ENCODE measurements at regions not wholly inside any gene's neighbourhood (a gene's known extent, or its start where the extent isn't known, plus 50 kb on each side); places are given as distances from the start of the nearest gene placed in this dataset.

GRCh38 chr2:4884117-4884571 is 808.0 kb upstream of the SOX11 start:
- H3K4me1 ChIP-seq (ENCODE audit: control insufficient read depth, insufficient read depth, low read length, poor library complexity, severe bottlenecking) = no peaks in the 10 kb centered on the region
- no peak overlapping the region for H3K27ac Mint-ChIP-seq
- no peak overlapping the region for H3K4me3 Mint-ChIP-seq
- no peaks in the 10 kb centered on the region for H3K27me3 Mint-ChIP-seq
- peaks cover 2 to 3% of the 10 kb centered on the region in 2 experiments for H3K9me3 ChIP-seq (ENCODE audit: control insufficient read depth in 2 of 2, low read length in 2 of 2)
- no peak for DNase-seq
- no peaks in the 10 kb centered on the region for H3K36me3 ChIP-seq (ENCODE audit: control insufficient read depth, insufficient read depth, low read length)
- H3K9me3 Mint-ChIP-seq = peaks cover 0 to 14% (median 1%) of the 10 kb centered on the region in 7 donors
- no peak overlapping the region for H3K4me3 ChIP-seq (ENCODE audit: low read depth, low read length)
- no peaks in the 10 kb centered on the region for H3K27me3 ChIP-seq (ENCODE audit: control insufficient read depth, insufficient read depth, low read length)
- H3K36me3 Mint-ChIP-seq = no peaks in the 10 kb centered on the region
- ATAC-seq (ENCODE audit: low read depth in 2 of 2) = no peak
- H3K4me1 Mint-ChIP-seq = no peaks in the 10 kb centered on the region
- no peak overlapping the region for H3K27ac ChIP-seq (ENCODE audit: insufficient read depth, low read length, poor library complexity, severe bottlenecking)

GRCh38 chr2:4891394-4891793 is 800.8 kb upstream of the SOX11 start:
- no peak overlapping the region for H3K27ac ChIP-seq (ENCODE audit: insufficient read depth, low read length, poor library complexity, severe bottlenecking)
- no peaks in the 10 kb centered on the region for H3K36me3 Mint-ChIP-seq
- H3K4me3 ChIP-seq (ENCODE audit: low read depth, low read length) = no peak overlapping the region
- no peak for ATAC-seq (ENCODE audit: low read depth in 2 of 2)
- H3K4me1 ChIP-seq (ENCODE audit: control insufficient read depth, insufficient read depth, low read length, poor library complexity, severe bottlenecking) = no peaks in the 10 kb centered on the region
- DNase-seq = no peak
- no peak overlapping the region for H3K27ac Mint-ChIP-seq
- H3K9me3 Mint-ChIP-seq = peaks cover 2 to 13% (median 7%) of the 10 kb centered on the region in 7 donors
- no peaks in the 10 kb centered on the region for H3K27me3 ChIP-seq (ENCODE audit: control insufficient read depth, insufficient read depth, low read length)
- peaks cover 0 to 5% of the 10 kb centered on the region in 2 experiments for H3K9me3 ChIP-seq (ENCODE audit: control insufficient read depth in 2 of 2, low read length in 2 of 2)
- H3K4me3 Mint-ChIP-seq = no peak overlapping the region
- H3K4me1 Mint-ChIP-seq = no peaks in the 10 kb centered on the region
- no peaks in the 10 kb centered on the region for H3K36me3 ChIP-seq (ENCODE audit: control insufficient read depth, insufficient read depth, low read length)
- H3K27me3 Mint-ChIP-seq = no peaks in the 10 kb centered on the region

- no peaks in the 10 kb centered on the region for H3K36me3 ChIP-seq (ENCODE audit: control insufficient read depth, insufficient read depth, low read length)
- Mint-ChIP-seq H3K27ac (no peak overlapping the region), H3K4me3 (no peak overlapping the region), H3K9me3 (peaks cover 2 to 30% (median 11%) of the 10 kb centered on the region in 7 donors), H3K4me1 (no peaks in the 10 kb centered on the region), H3K27me3 (no peaks in the 10 kb centered on the region), H3K36me3 (no peaks in the 10 kb centered on the region)
- H3K27ac ChIP-seq (ENCODE audit: insufficient read depth, low read length, poor library complexity, severe bottlenecking) = no peak overlapping the region
- H3K4me1 ChIP-seq (ENCODE audit: control insufficient read depth, insufficient read depth, low read length, poor library complexity, severe bottlenecking) = no peaks in the 10 kb centered on the region
- no peaks in the 10 kb centered on the region for H3K27me3 ChIP-seq (ENCODE audit: control insufficient read depth, insufficient read depth, low read length)
- ATAC-seq (ENCODE audit: low read depth in 2 of 2) (no peak), DNase-seq (no peak)
- H3K9me3 ChIP-seq (ENCODE audit: control insufficient read depth in 2 of 2, low read length in 2 of 2) = peaks cover 0 to 11% of the 10 kb centered on the region in 2 experiments
- no peak overlapping the region for H3K4me3 ChIP-seq (ENCODE audit: low read depth, low read length)
These were observed 796.8 kb upstream of the SOX11 start for GRCh38 chr2:4895371-4895770.

- Mint-ChIP-seq H3K9me3 (peaks cover 3 to 29% (median 12%) of the 10 kb centered on the region in 7 donors), H3K27me3 (no peaks in the 10 kb centered on the region), H3K4me3 (no peak overlapping the region), H3K4me1 (no peaks in the 10 kb centered on the region), H3K36me3 (no peaks in the 10 kb centered on the region), H3K27ac (no peak overlapping the region)
- no peak for ATAC-seq (ENCODE audit: low read depth in 2 of 2)
- Histone ChIP-seq H3K27ac (ENCODE audit: insufficient read depth, low read length, poor library complexity, severe bottlenecking) (no peak overlapping the region), H3K9me3 (ENCODE audit: control insufficient read depth in 2 of 2, low read length in 2 of 2) (peaks cover 0 to 9% of the 10 kb centered on the region in 2 experiments), H3K36me3 (ENCODE audit: control insufficient read depth, insufficient read depth, low read length) (no peaks in the 10 kb centered on the region), H3K4me3 (ENCODE audit: low read depth, low read length) (no peak overlapping the region), H3K27me3 (ENCODE audit: control insufficient read depth, insufficient read depth, low read length) (no peaks in the 10 kb centered on the region), H3K4me1 (ENCODE audit: control insufficient read depth, insufficient read depth, low read length, poor library complexity, severe bottlenecking) (no peaks in the 10 kb centered on the region)
- DNase-seq = no peak
These were observed 793.5 kb upstream of the SOX11 start for GRCh38 chr2:4898706-4899105.

- Histone ChIP-seq H3K36me3 (ENCODE audit: control insufficient read depth, insufficient read depth, low read length) (no peaks in the 10 kb centered on the region), H3K4me1 (ENCODE audit: control insufficient read depth, insufficient read depth, low read length, poor library complexity, severe bottlenecking) (no peaks in the 10 kb centered on the region), H3K4me3 (ENCODE audit: low read depth, low read length) (no peak overlapping the region), H3K9me3 (ENCODE audit: control insufficient read depth in 2 of 2, low read length in 2 of 2) (peaks cover 0 to 9% of the 10 kb centered on the region in 2 experiments), H3K27me3 (ENCODE audit: control insufficient read depth, insufficient read depth, low read length) (no peaks in the 10 kb centered on the region), H3K27ac (ENCODE audit: insufficient read depth, low read length, poor library complexity, severe bottlenecking) (no peak overlapping the region)
- ATAC-seq (ENCODE audit: low read depth in 2 of 2) (no peak), DNase-seq (no peak)
- no peaks in the 10 kb centered on the region for H3K36me3 Mint-ChIP-seq
- H3K27me3 Mint-ChIP-seq = no peaks in the 10 kb centered on the region
- H3K9me3 Mint-ChIP-seq = peaks cover 3 to 26% (median 12%) of the 10 kb centered on the region in 7 donors
- H3K27ac Mint-ChIP-seq = no peak overlapping the region
- H3K4me1 Mint-ChIP-seq = no peaks in the 10 kb centered on the region
- no peak overlapping the region for H3K4me3 Mint-ChIP-seq
These were observed 791.9 kb upstream of the SOX11 start for GRCh38 chr2:4900242-4900641.

GRCh38 chr2:4900861-4901770 is 791.1 kb upstream of the SOX11 start:
- Histone ChIP-seq H3K27ac (ENCODE audit: insufficient read depth, low read length, poor library complexity, severe bottlenecking) (no peak overlapping the region), H3K36me3 (ENCODE audit: control insufficient read depth, insufficient read depth, low read length) (no peaks in the 10 kb centered on the region), H3K27me3 (ENCODE audit: control insufficient read depth, insufficient read depth, low read length) (no peaks in the 10 kb centered on the region), H3K4me3 (ENCODE audit: low read depth, low read length) (no peak overlapping the region), H3K4me1 (ENCODE audit: control insufficient read depth, insufficient read depth, low read length, poor library complexity, severe bottlenecking) (no peaks in the 10 kb centered on the region), H3K9me3 (ENCODE audit: control insufficient read depth in 2 of 2, low read length in 2 of 2) (peaks cover 0 to 9% of the 10 kb centered on the region in 2 experiments)
- H3K36me3 Mint-ChIP-seq = no peaks in the 10 kb centered on the region
- H3K27ac Mint-ChIP-seq = no peak overlapping the region
- no peaks in the 10 kb centered on the region for H3K4me1 Mint-ChIP-seq
- no peak overlapping the region for H3K4me3 Mint-ChIP-seq
- ATAC-seq (ENCODE audit: low read depth in 2 of 2) = no peak
- peaks cover 3 to 23% (median 12%) of the 10 kb centered on the region in 7 donors for H3K9me3 Mint-ChIP-seq
- H3K27me3 Mint-ChIP-seq = no peaks in the 10 kb centered on the region
- no peak for DNase-seq

DNA sequence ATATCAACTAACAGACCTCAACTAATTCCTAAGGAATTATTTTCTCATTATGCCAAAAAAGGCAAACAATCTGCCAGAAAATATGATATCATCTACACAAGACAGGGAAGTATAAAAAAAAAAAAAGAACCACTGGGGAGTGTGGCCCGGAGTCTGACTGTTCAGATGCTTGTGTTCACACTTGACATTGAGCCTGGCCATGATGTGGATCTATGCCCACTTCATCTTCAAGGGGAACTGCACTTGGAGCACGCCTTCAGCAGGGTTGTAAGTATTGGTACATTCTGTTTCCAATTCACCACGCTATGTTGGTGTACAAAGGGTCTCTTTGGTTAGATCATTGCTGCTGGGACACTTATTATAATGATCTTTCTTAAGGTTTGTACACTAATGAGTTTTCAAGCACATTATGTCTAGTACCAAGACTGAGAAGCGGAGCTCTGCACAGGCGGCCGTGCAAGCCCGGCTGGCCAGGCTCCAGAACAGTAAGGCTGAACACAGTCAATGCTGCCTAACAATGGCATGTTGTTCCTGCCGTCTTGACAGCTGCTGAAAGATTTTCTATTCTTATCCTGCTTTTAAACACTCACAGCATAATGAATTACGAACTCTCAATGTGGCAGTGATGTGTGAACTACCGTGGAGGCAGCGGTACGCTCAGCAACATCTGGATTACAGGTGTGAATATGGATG is 788.4 kb upstream of the SOX11 start:
- no peak overlapping the region for H3K4me3 ChIP-seq (ENCODE audit: low read depth, low read length)
- no peaks in the 10 kb centered on the region for H3K4me1 Mint-ChIP-seq
- H3K27me3 ChIP-seq (ENCODE audit: control insufficient read depth, insufficient read depth, low read length) = no peaks in the 10 kb centered on the region
- peaks cover 3 to 12% (median 5%) of the 10 kb centered on the region in 7 donors for H3K9me3 Mint-ChIP-seq
- ATAC-seq (ENCODE audit: low read depth in 2 of 2) = no peak
- H3K27ac Mint-ChIP-seq = no peak overlapping the region
- no peaks in the 10 kb centered on the region for H3K36me3 Mint-ChIP-seq
- H3K4me3 Mint-ChIP-seq = no peak overlapping the region
- H3K27ac ChIP-seq (ENCODE audit: insufficient read depth, low read length, poor library complexity, severe bottlenecking) = no peak overlapping the region
- DNase-seq = no peak
- no peaks in the 10 kb centered on the region for H3K4me1 ChIP-seq (ENCODE audit: control insufficient read depth, insufficient read depth, low read length, poor library complexity, severe bottlenecking)
- no peaks in the 10 kb centered on the region for H3K27me3 Mint-ChIP-seq
- H3K36me3 ChIP-seq (ENCODE audit: control insufficient read depth, insufficient read depth, low read length) = no peaks in the 10 kb centered on the region
- H3K9me3 ChIP-seq (ENCODE audit: control insufficient read depth in 2 of 2, low read length in 2 of 2) = peaks cover 0 to 9% of the 10 kb centered on the region in 2 experiments

All from CD4-positive, CD25-positive, alpha-beta regulatory T cell (primary cell).